RWPE2 (cell line): ENCODE measurements at regions not wholly inside any gene's neighbourhood (a gene's known extent, or its start where the extent isn't known, plus 50 kb on each side); places are given as distances from the start of the nearest gene placed in this dataset.

Experiments used
- ATAC-seq: fragments of 200-7000 bp; cut with Tn5 transposase; 3 replicates; pipeline ENCODE4 v1.9.1; 2021; ENCODE audit warnings: low read depth
- DNase-seq: peaks from one replicate; pipeline ENCODE4 v3.0.0-alpha.2; 2020; ENCODE audit warnings: low spot score
- H3K27ac ChIP-seq: fragments of 450-650 bp; 2 replicates; pipeline ENCODE4 v1.5.1; 2017; ENCODE audit warnings: mild to moderate bottlenecking; ENCODE audit not compliant: poor library complexity, severe bottlenecking
- H3K27me3 ChIP-seq: fragments of 250-450 bp; sonication (Bioruptor Pico); 2 replicates; pipeline ENCODE4 v1.5.1; 2021; ENCODE audit warnings: mild to moderate bottlenecking, moderate library complexity; ENCODE audit not compliant: insufficient read depth, poor library complexity, severe bottlenecking
- H3K36me3 ChIP-seq: fragments of 250-450 bp; sonication (Bioruptor Pico); 2 replicates; pipeline ENCODE4 v1.5.1; 2020; ENCODE audit warnings: low read depth, mild to moderate bottlenecking, moderate library complexity
- H3K4me1 ChIP-seq: fragments of 250-450 bp; sonication (Bioruptor Pico); 2 replicates; pipeline ENCODE4 v1.5.1; 2021; ENCODE audit warnings: mild to moderate bottlenecking, moderate library complexity; ENCODE audit not compliant: insufficient read depth, poor library complexity, severe bottlenecking
- H3K4me3 ChIP-seq: fragments of 250-450 bp; sonication (Bioruptor Pico); 2 replicates; pipeline ENCODE4 v1.5.1; 2021; ENCODE audit warnings: mild to moderate bottlenecking, moderate library complexity; ENCODE audit not compliant: severe bottlenecking
- H3K9me3 ChIP-seq: fragments of 250-450 bp; sonication (Bioruptor Pico); 2 replicates; pipeline ENCODE4 v1.5.1; 2021; ENCODE audit warnings: mild to moderate bottlenecking, moderate library complexity; ENCODE audit not compliant: severe bottlenecking
- CTCF ChIP-seq: fragments of 450-650 bp; IDR thresholded peaks from one replicate; pipeline ENCODE4 v1.5.1; 2017; ENCODE audit warnings: mild to moderate bottlenecking, moderate library complexity; ENCODE audit not compliant: poor library complexity, severe bottlenecking

GRCh38 chr7:25308246-25308645 is 80.0 kb upstream of the NPVF start:
- Histone ChIP-seq H3K27ac (no peak overlapping the region), H3K36me3 (no peaks in the 10 kb centered on the region), H3K27me3 (peaks cover 4% of the 10 kb centered on the region), H3K9me3 (no peaks in the 10 kb centered on the region), H3K4me3 (no peak overlapping the region), H3K4me1 (no peaks in the 10 kb centered on the region)
- no peak for TF ChIP-seq CTCF
- DNase-seq (no peak), ATAC-seq (no peak)

- DNase-seq (no peak), ATAC-seq (no peak)
- H3K4me3 ChIP-seq = no peak overlapping the region
- no peaks in the 10 kb centered on the region for H3K36me3 ChIP-seq
- H3K27ac ChIP-seq = no peak overlapping the region
- TF ChIP-seq CTCF = no peak
- H3K27me3 ChIP-seq = peaks cover 4% of the 10 kb centered on the region
- H3K9me3 ChIP-seq = no peaks in the 10 kb centered on the region
- H3K4me1 ChIP-seq = no peaks in the 10 kb centered on the region
These were observed 80.8 kb upstream of the NPVF start for GRCh38 chr7:25308906-25309705.

- no peaks in the 10 kb centered on the region for H3K4me1 ChIP-seq
- no peak overlapping the region for H3K4me3 ChIP-seq
- no peak for DNase-seq
- no peaks in the 10 kb centered on the region for H3K9me3 ChIP-seq
- H3K27ac ChIP-seq = no peak overlapping the region
- ATAC-seq = no peak
- no peak for TF ChIP-seq CTCF
- no peaks in the 10 kb centered on the region for H3K36me3 ChIP-seq
- H3K27me3 ChIP-seq = peaks cover 4% of the 10 kb centered on the region
These were observed 82.6 kb upstream of the NPVF start for GRCh38 chr7:25310896-25311295.

- H3K9me3 ChIP-seq = no peaks in the 10 kb centered on the region
- no peak for DNase-seq
- no peak overlapping the region for H3K4me3 ChIP-seq
- no peak for TF ChIP-seq CTCF
- ATAC-seq = peak; percentile 95
- no peaks in the 10 kb centered on the region for H3K4me1 ChIP-seq
- H3K36me3 ChIP-seq = no peaks in the 10 kb centered on the region
- H3K27ac ChIP-seq = no peak overlapping the region
- peaks cover 4% of the 10 kb centered on the region for H3K27me3 ChIP-seq
These were observed 83.1 kb upstream of the NPVF start for GRCh38 chr7:25311346-25311745.

GRCh38 chr7:25312968-25313367 is 84.7 kb upstream of the NPVF start:
- H3K27ac ChIP-seq = no peak overlapping the region
- no peaks in the 10 kb centered on the region for H3K4me1 ChIP-seq
- no peaks in the 10 kb centered on the region for H3K36me3 ChIP-seq
- DNase-seq = no peak
- no peak for ATAC-seq
- TF ChIP-seq CTCF = no peak
- no peaks in the 10 kb centered on the region for H3K9me3 ChIP-seq
- H3K4me3 ChIP-seq = no peak overlapping the region
- H3K27me3 ChIP-seq = no peaks in the 10 kb centered on the region
